NT2/D1 (cell line): ENCODE measurements at regions not wholly inside any gene's neighbourhood (a gene's known extent, or its start where the extent isn't known, plus 50 kb on each side); places are given as distances from the start of the nearest gene placed in this dataset.

Experiments used
- DNase-seq: peaks from one replicate; pipeline ENCODE4 v3.0.0-alpha.2; 2011; ENCODE audit warnings: low read depth, low spot score
- H3K27me3 ChIP-seq: 2 replicates; pipeline ENCODE4 v1.6.0; 2011; ENCODE audit warnings: mild to moderate bottlenecking; ENCODE audit not compliant: insufficient read length, insufficient read depth
- H3K36me3 ChIP-seq: 2 replicates; pipeline ENCODE4 v1.6.1; 2011; ENCODE audit warnings: mild to moderate bottlenecking, low read length, mixed read lengths; ENCODE audit not compliant: insufficient read depth, insufficient read length
- H3K4me1 ChIP-seq: 2 replicates; pipeline ENCODE4 v1.5.1; 2011; ENCODE audit not compliant: insufficient read depth, insufficient read length
- H3K4me3 ChIP-seq: 2 replicates; pipeline ENCODE4 v1.5.1; 2011; ENCODE audit warnings: low read depth; ENCODE audit not compliant: insufficient read length
- H3K9ac ChIP-seq: 2 replicates; pipeline ENCODE4 v1.6.0; 2011; ENCODE audit warnings: low read depth; ENCODE audit not compliant: insufficient read length
- H3K9me3 ChIP-seq: 2 replicates; pipeline ENCODE4 v1.5.1; 2011; ENCODE audit warnings: mild to moderate bottlenecking, low read length; ENCODE audit not compliant: insufficient read depth
- SUZ12 ChIP-seq: IDR thresholded peaks from 2 replicates; pipeline ENCODE4 v1.6.1; 2011; ENCODE audit not compliant: insufficient read length, insufficient read depth; ENCODE audit errors: extremely low read depth
- YY1 ChIP-seq: IDR thresholded peaks from 2 replicates; pipeline ENCODE4 v1.6.1; 2011; ENCODE audit not compliant: insufficient read length, insufficient read depth
- ZNF274 ChIP-seq: IDR thresholded peaks from 2 replicates; pipeline ENCODE4 v1.6.1; 2011; ENCODE audit warnings: mild to moderate bottlenecking, low read depth, low read length

DNA sequence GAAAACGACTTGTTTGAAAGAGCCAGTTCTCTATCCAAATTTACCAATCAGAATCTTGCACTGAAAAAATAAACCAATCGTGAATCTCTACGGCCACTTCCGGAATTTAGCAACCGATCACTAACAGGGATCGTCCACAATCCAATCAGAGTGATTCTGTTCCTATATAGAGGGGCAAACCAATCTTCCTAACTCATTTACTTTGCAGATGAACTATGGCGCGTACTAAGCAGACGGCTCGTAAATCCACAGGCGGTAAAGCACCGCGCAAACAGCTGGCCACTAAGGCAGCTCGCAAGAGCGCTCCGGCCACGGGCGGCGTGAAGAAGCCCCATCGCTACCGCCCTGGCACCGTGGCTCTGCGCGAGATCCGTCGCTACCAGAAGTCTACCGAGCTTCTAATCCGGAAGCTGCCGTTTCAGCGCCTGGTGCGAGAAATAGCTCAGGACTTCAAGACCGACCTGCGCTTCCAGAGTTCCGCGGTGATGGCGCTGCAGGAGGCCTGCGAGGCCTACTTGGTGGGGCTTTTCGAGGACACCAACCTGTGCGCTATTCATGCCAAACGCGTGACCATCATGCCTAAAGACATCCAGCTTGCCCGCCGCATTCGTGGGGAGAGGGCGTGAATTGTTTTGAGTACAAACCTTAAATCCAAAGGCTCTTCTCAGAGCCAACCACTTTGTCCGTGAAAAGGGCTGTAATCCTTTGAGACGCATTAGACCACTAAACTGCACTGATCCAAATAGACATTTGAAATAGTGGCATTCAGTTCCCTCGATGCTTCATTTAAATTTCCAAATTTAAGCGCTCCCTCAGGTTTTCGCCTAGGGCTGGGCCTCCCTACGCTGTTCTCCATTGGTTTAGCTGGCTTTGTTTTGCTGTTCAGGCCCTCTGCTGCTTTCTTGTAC lies 138.0 kb downstream of the HFE start:
- Histone ChIP-seq H3K9ac (no peak overlapping the region), H3K4me1 (no peaks in the 10 kb centered on the region), H3K36me3 (no peaks in the 10 kb centered on the region), H3K9me3 (peaks cover 15% of the 10 kb centered on the region), H3K4me3 (no peak overlapping the region), H3K27me3 (no peaks in the 10 kb centered on the region)
- TF ChIP-seq ZNF274 = no peak
- no peak for TF ChIP-seq YY1
- no peak for TF ChIP-seq SUZ12
- no peak for DNase-seq

DNA sequence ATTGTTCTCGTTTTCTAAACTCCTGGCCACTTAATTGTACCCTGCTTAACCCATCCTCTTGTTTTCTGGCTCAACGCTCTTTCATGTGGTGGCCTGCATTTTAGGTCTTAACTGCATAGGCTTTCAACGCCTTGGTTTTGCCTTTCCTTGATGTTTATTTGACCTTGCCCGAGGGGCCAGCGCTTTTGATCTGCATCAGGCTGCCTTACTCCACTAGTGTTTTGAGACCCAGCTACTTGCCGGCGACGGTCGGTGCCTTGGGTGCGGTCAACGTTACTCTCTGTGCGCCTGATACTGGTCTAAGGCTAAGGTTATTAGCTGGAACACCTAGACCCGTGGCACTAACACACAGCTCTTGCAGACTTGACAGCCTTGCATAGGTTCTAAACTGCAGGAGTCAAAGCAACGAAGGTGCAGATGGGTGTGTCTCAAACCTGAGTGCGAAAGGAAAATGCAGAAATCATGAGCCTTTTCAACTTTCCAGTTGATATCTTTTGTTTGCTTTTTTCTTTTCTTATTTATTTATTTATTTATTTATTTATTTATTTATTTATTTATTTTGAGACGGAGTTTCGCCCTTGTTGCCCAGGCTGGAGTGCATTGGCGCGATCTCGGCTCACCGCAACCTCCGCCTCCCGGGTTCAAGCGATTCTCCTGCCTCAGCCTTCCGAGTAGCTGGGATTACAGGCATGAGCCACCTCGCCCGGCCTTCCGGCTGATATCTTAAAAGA lies 138.8 kb downstream of the HFE start:
- Histone ChIP-seq H3K4me1 (no peaks in the 10 kb centered on the region), H3K4me3 (no peak overlapping the region), H3K36me3 (no peaks in the 10 kb centered on the region), H3K9me3 (peaks cover 15% of the 10 kb centered on the region), H3K27me3 (no peaks in the 10 kb centered on the region), H3K9ac (no peak overlapping the region)
- no peak for DNase-seq
- TF ChIP-seq YY1 (no peak), ZNF274 (no peak)

DNA sequence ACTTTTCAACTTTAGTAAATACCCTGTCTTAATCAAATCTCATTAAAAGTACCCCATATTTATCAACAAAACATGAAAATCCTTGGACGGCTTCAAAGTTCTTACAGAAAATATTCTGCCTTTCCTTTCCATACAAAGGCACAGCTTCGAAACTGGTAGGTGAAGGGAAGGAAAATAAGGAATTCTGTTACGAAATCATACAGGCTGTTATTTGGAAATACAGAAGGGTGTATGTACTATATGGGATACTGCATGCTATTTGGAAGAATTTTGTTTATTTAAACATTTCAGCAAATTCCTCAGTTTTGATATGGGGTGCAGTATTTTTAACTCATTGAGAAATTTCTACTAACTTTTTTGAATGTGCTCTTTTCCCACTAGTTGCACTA lies 138.4 kb upstream of the BTN3A2 start:
- no peak overlapping the region for H3K4me3 ChIP-seq
- DNase-seq = no peak
- H3K27me3 ChIP-seq = no peaks in the 10 kb centered on the region
- H3K9ac ChIP-seq = no peak overlapping the region
- no peaks in the 10 kb centered on the region for H3K36me3 ChIP-seq
- TF ChIP-seq SUZ12 (no peak), ZNF274 (no peak), YY1 (no peak)
- H3K9me3 ChIP-seq = peaks cover 15% of the 10 kb centered on the region
- H3K4me1 ChIP-seq = no peaks in the 10 kb centered on the region

DNA sequence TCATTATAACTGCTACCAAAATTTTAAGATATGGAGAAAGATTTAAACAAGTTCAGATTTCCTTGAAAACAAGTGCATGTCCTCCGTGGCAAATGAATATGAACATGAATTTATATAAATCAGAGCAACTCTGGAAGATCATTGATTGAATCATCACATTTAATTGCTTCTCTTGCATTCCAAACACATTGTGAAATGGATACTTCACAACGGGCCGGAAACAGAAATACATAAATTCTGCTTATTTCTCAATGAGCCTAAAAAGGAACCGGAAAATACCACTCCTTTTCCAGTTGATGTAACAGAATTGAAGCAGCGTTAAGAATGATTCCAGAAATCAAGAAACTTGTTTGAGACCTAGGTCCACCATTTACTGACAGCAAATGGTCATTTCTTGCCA lies 134.6 kb upstream of the BTN3A2 start:
- H3K9me3 ChIP-seq = no peaks in the 10 kb centered on the region
- no peaks in the 10 kb centered on the region for H3K27me3 ChIP-seq
- TF ChIP-seq SUZ12 (no peak), YY1 (no peak), ZNF274 (no peak)
- no peak overlapping the region for H3K4me3 ChIP-seq
- no peak overlapping the region for H3K9ac ChIP-seq
- H3K36me3 ChIP-seq = no peaks in the 10 kb centered on the region
- H3K4me1 ChIP-seq = no peaks in the 10 kb centered on the region
- DNase-seq = no peak

DNA sequence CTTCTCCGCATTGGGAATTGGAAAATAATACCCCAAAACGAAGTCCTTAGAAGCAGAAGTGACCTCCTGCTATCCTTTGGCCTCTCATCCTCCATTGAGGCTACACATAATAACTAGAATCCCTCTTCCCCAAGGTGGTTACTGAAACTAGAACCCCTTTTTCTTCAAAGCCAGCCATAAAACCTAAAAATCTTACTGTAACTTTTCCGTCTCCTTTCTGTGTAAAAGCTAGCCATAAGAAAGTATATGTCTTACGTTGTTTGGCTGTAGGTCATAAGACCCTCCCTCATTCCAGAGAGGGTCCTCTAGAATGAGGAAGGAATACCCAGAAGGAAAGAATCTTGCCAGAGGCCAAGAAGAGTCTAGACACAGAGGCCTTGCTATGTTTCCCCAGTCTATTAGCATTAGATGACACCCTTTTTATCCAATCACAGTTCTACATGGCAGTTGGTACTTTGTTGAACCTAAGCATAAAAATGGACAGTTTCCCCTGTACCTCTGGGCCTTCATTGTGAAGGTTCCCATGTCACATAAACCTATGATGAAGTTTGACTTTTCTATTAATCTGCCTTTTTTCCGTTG lies 133.9 kb upstream of the BTN3A2 start:
- Histone ChIP-seq H3K27me3 (no peaks in the 10 kb centered on the region), H3K4me1 (no peaks in the 10 kb centered on the region), H3K4me3 (no peak overlapping the region), H3K9ac (no peak overlapping the region), H3K9me3 (no peaks in the 10 kb centered on the region), H3K36me3 (no peaks in the 10 kb centered on the region)
- no peak for TF ChIP-seq ZNF274
- TF ChIP-seq SUZ12 = no peak
- no peak for TF ChIP-seq YY1
- no peak for DNase-seq

DNA sequence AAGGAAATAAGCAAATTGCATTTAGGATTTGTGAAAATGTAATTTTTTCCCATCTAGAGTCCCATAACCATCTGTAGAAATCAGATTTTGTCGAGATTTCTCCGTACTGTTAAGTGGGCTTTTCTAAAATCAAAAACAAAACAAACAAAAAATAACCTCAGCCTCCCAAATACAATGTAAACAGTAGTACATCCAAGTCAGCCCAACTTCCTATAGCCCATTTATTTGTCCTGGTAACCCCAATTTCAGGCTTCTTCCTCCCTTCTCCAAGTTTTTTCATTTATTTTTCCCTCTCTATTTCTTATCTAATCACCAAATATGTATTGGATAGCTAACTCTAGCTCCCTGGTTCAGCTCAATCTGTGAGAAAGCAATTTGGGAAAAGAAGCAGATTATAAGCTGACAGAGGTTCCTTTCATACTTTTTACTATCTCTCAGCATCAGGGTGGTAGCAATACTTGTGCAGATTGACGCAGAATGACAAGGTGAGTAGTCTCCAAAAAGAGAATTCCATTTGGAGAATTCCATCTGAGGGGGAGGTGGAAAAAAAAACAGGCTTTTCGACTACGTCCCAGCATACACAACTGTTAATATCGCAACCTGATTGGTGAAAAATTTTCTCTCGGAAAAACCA lies 132.6 kb upstream of the BTN3A2 start:
- Histone ChIP-seq H3K36me3 (no peaks in the 10 kb centered on the region), H3K4me3 (peak overlapping the region; percentile 61), H3K27me3 (no peaks in the 10 kb centered on the region), H3K9ac (peak overlapping the region; percentile 83), H3K9me3 (no peaks in the 10 kb centered on the region), H3K4me1 (no peaks in the 10 kb centered on the region)
- TF ChIP-seq ZNF274 (no peak), YY1 (no peak), SUZ12 (no peak)
- DNase-seq = no peak
